ENCODE measurements at regions not wholly inside any gene's neighbourhood (a gene's known extent, or its start where the extent isn't known, plus 50 kb on each side); places are given as distances from the start of the nearest gene placed in this dataset.

GRCh38 chr21:38930853-38931252, 125.1 kb downstream of the ETS2 start:
- WGBS (ENCODE audit: low lambda C conversion rate, missing lambda C conversion rate), result 43% methylated on average over 3 of the region's 3 CpGs
- peak overlapping the region; percentile 88 for H3K27ac ChIP-seq
- no peaks in the 10 kb centered on the region for H4K20me1 ChIP-seq (ENCODE audit: insufficient read depth, poor library complexity, severe bottlenecking)
- no peaks in the 10 kb centered on the region for H3K9me3 ChIP-seq (ENCODE audit: low read depth)
- TF ChIP-seq EZH2 (IDR thresholded peaks at IDR 0.05; ENCODE audit: borderline replicate concordance), result no peak
- TF ChIP-seq EZH2phosphoT487 (IDR thresholded peaks at IDR 0.05; ENCODE audit: low read depth, severe bottlenecking, unreplicated experiment), result no peak
- TF ChIP-seq CTCF (IDR thresholded peaks at IDR 0.05; ENCODE audit: poor library complexity), result no peak
- peak overlapping the region; percentile 7 for H3K4me2 ChIP-seq
- no peaks in the 10 kb centered on the region for H3K36me3 ChIP-seq (replicated peaks; ENCODE audit: insufficient read depth, low read depth)
- H3K9me2 ChIP-seq (replicated peaks; ENCODE audit: insufficient read depth), result no peaks in the 10 kb centered on the region
- DNase-seq (ENCODE audit: low spot score), result peak; percentile 74
- H3K4me1 ChIP-seq (ENCODE audit: insufficient read depth), result peaks cover 25% of the 10 kb centered on the region
- H3K4me3 ChIP-seq, result no peak overlapping the region
- no peak overlapping the region for H2AFZ ChIP-seq
- H3K27me3 ChIP-seq, result no peaks in the 10 kb centered on the region
- no peaks in the 10 kb centered on the region for H3K79me2 ChIP-seq

- no peaks in the 10 kb centered on the region for H3K79me2 ChIP-seq
- DNase-seq (ENCODE audit: low spot score), result no peak
- H3K4me2 ChIP-seq, result no peak overlapping the region
- peaks cover 31% of the 10 kb centered on the region for H3K4me1 ChIP-seq (ENCODE audit: insufficient read depth)
- no peaks in the 10 kb centered on the region for H4K20me1 ChIP-seq (ENCODE audit: insufficient read depth, poor library complexity, severe bottlenecking)
- H3K9me2 ChIP-seq (replicated peaks; ENCODE audit: insufficient read depth), result no peaks in the 10 kb centered on the region
- peak overlapping the region; percentile 88 for H3K27ac ChIP-seq
- H3K4me3 ChIP-seq, result no peak overlapping the region
- no peaks in the 10 kb centered on the region for H3K9me3 ChIP-seq (ENCODE audit: low read depth)
- H2AFZ ChIP-seq, result no peak overlapping the region
- 45% methylated on average over 2 of the region's 2 CpGs for WGBS (ENCODE audit: low lambda C conversion rate, missing lambda C conversion rate)
- TF ChIP-seq EZH2phosphoT487 (IDR thresholded peaks at IDR 0.05; ENCODE audit: low read depth, severe bottlenecking, unreplicated experiment) (no peak), EZH2 (IDR thresholded peaks at IDR 0.05; ENCODE audit: borderline replicate concordance) (no peak), CTCF (IDR thresholded peaks at IDR 0.05; ENCODE audit: poor library complexity) (no peak)
- H3K36me3 ChIP-seq (replicated peaks; ENCODE audit: insufficient read depth, low read depth), result no peaks in the 10 kb centered on the region
- no peaks in the 10 kb centered on the region for H3K27me3 ChIP-seq
Observed at GRCh38 chr21:38930066-38930465, 124.3 kb downstream of the ETS2 start.

DNA sequence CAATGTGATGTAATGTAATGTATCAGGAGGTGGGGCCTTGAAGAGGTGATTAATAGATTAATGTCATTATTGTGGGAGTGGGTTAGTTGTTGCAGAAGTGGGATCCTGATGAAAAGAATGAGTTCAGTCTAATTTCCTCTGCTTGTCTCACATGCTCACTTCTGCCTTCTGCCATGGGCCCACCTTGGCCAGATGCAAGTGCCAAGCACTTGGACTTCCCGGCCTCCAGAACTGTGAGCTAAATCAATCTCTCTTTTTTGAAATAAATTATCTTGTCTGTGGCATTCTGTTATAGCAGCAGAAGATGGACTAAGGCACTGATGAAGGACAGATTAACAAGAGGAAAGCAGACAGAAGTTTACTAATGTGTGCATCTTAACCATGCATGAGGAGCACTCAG, 123.9 kb downstream of the ETS2 start:
- Histone ChIP-seq H2AFZ (no peak overlapping the region), H3K36me3 (replicated peaks; ENCODE audit: insufficient read depth, low read depth) (no peaks in the 10 kb centered on the region), H3K4me3 (no peak overlapping the region), H3K27me3 (no peaks in the 10 kb centered on the region), H3K9me2 (replicated peaks; ENCODE audit: insufficient read depth) (no peaks in the 10 kb centered on the region), H3K79me2 (no peaks in the 10 kb centered on the region), H3K9me3 (ENCODE audit: low read depth) (no peaks in the 10 kb centered on the region), H3K4me2 (no peak overlapping the region), H3K27ac (peak overlapping the region; percentile 88), H3K4me1 (ENCODE audit: insufficient read depth) (peaks cover 31% of the 10 kb centered on the region), H4K20me1 (ENCODE audit: insufficient read depth, poor library complexity, severe bottlenecking) (no peaks in the 10 kb centered on the region)
- TF ChIP-seq EZH2 (IDR thresholded peaks at IDR 0.05; ENCODE audit: borderline replicate concordance) (no peak), EZH2phosphoT487 (IDR thresholded peaks at IDR 0.05; ENCODE audit: low read depth, severe bottlenecking, unreplicated experiment) (no peak), CTCF (IDR thresholded peaks at IDR 0.05; ENCODE audit: poor library complexity) (no peak)
- DNase-seq (ENCODE audit: low spot score), result no peak
- 88% methylated on average over 1 of the region's 1 CpG for WGBS (ENCODE audit: low lambda C conversion rate, missing lambda C conversion rate)

- Histone ChIP-seq H3K36me3 (replicated peaks; ENCODE audit: insufficient read depth, low read depth) (no peaks in the 10 kb centered on the region), H3K4me1 (ENCODE audit: insufficient read depth) (peaks cover 31% of the 10 kb centered on the region), H3K79me2 (no peaks in the 10 kb centered on the region), H3K27ac (peak overlapping the region; percentile 88), H3K4me3 (no peak overlapping the region), H3K4me2 (no peak overlapping the region), H3K27me3 (no peaks in the 10 kb centered on the region), H3K9me3 (ENCODE audit: low read depth) (no peaks in the 10 kb centered on the region), H2AFZ (no peak overlapping the region), H3K9me2 (replicated peaks; ENCODE audit: insufficient read depth) (no peaks in the 10 kb centered on the region), H4K20me1 (ENCODE audit: insufficient read depth, poor library complexity, severe bottlenecking) (no peaks in the 10 kb centered on the region)
- 100% methylated on average over 1 of the region's 1 CpG for WGBS (ENCODE audit: low lambda C conversion rate, missing lambda C conversion rate)
- no peak for TF ChIP-seq EZH2phosphoT487 (IDR thresholded peaks at IDR 0.05; ENCODE audit: low read depth, severe bottlenecking, unreplicated experiment)
- no peak for TF ChIP-seq CTCF (IDR thresholded peaks at IDR 0.05; ENCODE audit: poor library complexity)
- TF ChIP-seq EZH2 (IDR thresholded peaks at IDR 0.05; ENCODE audit: borderline replicate concordance), result no peak
- no peak for DNase-seq (ENCODE audit: low spot score)
Observed at GRCh38 chr21:38929142-38929541, 123.4 kb downstream of the ETS2 start.
